Lower leg skin (tissue), 4 donors: ENCODE measurements at regions not wholly inside any gene's neighbourhood (a gene's known extent, or its start where the extent isn't known, plus 50 kb on each side); places are given as distances from the start of the nearest gene placed in this dataset.

Experiments used
- DNase-seq, 2 donors: peaks; one replicate each; pipeline ENCODE4 v3.0.0-alpha.2; 2019; ENCODE audit warnings: low spot score in 2 of 2
- H3K4me3 ChIP-seq: fragments of 200-600 bp; sonication (generic); 2 replicates; pipeline ENCODE4 v1.5.1; 2017; ENCODE audit warnings: mild to moderate bottlenecking, low read depth; ENCODE audit not compliant: poor library complexity, severe bottlenecking
- POLR2A ChIP-seq, 2 donors: fragments of 450-650 bp; IDR thresholded peaks; one replicate each; pipeline ENCODE4 v1.6.1; 2016 to 2017; ENCODE audit warnings: antibody characterized with exemption in 2 of 2, mild to moderate bottlenecking in 1 of 2, moderate library complexity in 1 of 2
- WGBS, 2 donors: methylation state at CpG; one replicate each; pipeline ENCODE4 v1.1.5; 2018; 5-methylcytosine and 5-hydroxymethylcytosine counted together
- intact Hi-C: fragments of 100-400 bp; cut with DNase I; formaldehyde crosslinking; loops from one replicate; pipeline ENCODE4 v1.15.0; 2023; ENCODE audit warnings: low total_unique reads
- TF ChIP-seq, protein P1 (sequence below), 3 donors: fragments of 450-650 bp; IDR thresholded peaks; one replicate each; pipeline ENCODE4 v1.5.1; 2016; ENCODE audit warnings: antibody characterized with exemption in 3 of 3, mild to moderate bottlenecking in 3 of 3, moderate library complexity in 2 of 3

DNA sequence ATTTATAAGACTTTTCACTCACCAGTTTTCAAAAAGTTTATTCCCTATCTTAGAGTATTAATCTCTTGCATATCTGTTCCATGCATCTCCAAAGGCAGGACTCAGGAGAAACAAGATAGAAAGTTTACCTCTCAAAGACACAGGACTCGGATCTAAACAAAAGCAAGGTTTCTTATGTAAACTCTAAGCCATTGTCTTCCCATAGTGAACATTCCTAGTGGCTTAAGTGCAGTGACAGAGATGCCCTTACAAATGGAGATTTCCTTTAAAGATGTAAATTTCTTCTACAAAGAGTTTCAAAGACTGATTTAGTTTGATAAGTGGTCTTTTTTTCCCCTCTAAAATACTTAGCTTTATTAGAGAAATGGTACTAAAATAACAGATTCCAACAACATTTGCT lies 209.8 kb downstream of the ACTR3B start:
- intact Hi-C loops: no loop called here
- no peak overlapping the region for H3K4me3 ChIP-seq
- no peak for TF ChIP-seq POLR2A (IDR thresholded peaks at IDR 0.05)
- TF ChIP-seq, protein P1, sequence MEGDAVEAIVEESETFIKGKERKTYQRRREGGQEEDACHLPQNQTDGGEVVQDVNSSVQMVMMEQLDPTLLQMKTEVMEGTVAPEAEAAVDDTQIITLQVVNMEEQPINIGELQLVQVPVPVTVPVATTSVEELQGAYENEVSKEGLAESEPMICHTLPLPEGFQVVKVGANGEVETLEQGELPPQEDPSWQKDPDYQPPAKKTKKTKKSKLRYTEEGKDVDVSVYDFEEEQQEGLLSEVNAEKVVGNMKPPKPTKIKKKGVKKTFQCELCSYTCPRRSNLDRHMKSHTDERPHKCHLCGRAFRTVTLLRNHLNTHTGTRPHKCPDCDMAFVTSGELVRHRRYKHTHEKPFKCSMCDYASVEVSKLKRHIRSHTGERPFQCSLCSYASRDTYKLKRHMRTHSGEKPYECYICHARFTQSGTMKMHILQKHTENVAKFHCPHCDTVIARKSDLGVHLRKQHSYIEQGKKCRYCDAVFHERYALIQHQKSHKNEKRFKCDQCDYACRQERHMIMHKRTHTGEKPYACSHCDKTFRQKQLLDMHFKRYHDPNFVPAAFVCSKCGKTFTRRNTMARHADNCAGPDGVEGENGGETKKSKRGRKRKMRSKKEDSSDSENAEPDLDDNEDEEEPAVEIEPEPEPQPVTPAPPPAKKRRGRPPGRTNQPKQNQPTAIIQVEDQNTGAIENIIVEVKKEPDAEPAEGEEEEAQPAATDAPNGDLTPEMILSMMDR (IDR thresholded peaks at IDR 0.05): no peak
- 64 to 79% methylated on average over 1 of the region's 1 CpG for WGBS, 2 donors
- DNase-seq: no peak

DNA sequence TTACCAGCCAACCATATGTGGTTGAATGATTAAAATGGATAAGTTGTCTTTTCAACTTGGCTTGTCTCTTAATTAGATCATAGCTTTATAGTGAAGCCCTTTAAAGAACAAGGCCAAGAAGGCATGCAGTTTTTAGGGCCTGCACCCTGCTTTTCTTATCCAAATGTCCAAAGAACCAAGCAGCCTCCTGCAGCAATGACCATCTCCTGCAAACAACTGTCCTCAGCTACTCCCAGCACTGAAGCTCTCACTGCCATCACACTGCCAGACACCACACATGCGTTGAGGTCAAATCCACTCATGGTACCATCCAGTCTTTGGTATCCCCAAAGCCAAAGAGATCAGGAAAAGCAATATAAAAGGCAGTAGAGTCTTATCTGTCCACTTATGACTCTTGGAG lies 210.3 kb downstream of the ACTR3B start:
- intact Hi-C loops: no loop called here
- no peak for DNase-seq
- whole genome bisulfite sequencing, 2 donors: 67 to 80% methylated on average over 1 of the region's 1 CpG
- no peak for TF ChIP-seq POLR2A (IDR thresholded peaks at IDR 0.05)
- TF ChIP-seq, protein P1 (IDR thresholded peaks at IDR 0.05): no peak
- no peak overlapping the region for H3K4me3 ChIP-seq

DNA sequence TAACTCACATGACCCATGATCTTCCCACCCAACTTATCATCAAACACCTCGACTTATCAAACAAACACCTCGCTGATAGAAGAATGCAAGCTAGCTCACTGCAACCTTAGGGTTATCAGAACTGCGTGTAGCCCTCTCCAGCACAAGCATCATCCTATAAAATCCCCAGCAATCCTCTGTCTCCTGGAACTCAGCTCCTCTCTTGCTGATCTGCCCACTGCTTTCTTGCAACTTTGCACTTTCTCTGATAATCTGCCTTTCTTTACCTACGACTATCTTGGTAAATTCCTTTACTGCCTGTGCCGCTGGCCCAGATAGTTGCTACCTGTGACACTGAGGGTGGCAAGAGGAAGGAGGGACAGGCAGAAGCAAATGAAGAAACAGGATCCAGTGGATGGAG lies 210.9 kb downstream of the ACTR3B start:
- 86 to 91% methylated on average over 5 of the region's 5 CpGs for WGBS, 2 donors
- no peak for DNase-seq
- TF ChIP-seq, protein P1 (IDR thresholded peaks at IDR 0.05): no peak
- no peak for TF ChIP-seq POLR2A (IDR thresholded peaks at IDR 0.05)
- no peak overlapping the region for H3K4me3 ChIP-seq
- intact Hi-C loops: no loop called here

DNA sequence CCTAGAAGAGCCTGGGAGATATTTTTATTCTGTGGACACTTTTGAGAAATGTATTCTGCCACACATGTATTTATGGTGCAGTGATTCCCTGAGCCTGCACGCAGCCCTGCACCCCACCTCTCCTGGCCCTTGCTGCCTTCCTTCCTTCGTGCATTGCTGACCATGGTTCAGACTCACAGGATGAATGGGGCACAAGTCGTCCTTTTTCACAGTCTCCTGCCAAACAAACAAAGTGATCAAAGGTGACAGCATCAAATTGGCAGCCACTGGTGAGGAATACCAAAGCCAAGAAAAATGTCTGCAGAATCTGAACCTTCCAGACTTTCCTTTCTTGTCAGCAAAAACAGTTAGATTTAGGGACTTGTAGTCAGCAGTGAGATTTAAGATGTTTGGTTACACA lies 215.0 kb downstream of the ACTR3B start:
- intact Hi-C loops: no loop called here
- no peak for DNase-seq
- no peak overlapping the region for H3K4me3 ChIP-seq
- no peak for TF ChIP-seq POLR2A (IDR thresholded peaks at IDR 0.05)
- TF ChIP-seq, protein P1 (IDR thresholded peaks at IDR 0.05): no peak
- 20 to 31% methylated on average over 3 of the region's 3 CpGs for WGBS, 2 donors

DNA sequence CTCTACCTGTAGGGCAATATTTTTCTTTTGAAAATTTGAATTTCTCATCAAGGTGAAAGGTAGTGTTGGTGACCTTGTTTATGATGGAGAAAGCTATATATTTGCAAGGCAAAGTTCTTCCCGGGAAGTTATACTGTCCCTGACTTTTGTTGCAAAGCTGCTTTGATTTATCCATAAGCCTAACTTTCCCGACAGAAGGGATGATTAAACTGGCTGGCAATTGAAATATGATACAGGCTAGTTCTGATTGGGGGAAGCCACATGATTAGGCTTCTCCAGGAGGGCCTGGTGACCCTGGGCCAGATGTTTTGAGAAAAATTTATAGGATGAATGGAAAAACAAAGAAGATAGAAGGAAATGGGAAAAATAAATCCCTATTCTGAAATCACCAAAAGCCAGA lies 215.5 kb downstream of the ACTR3B start:
- no peak for DNase-seq
- WGBS, 2 donors: 23 to 28% methylated on average over 2 of the region's 2 CpGs
- intact Hi-C loops: no loop called here
- TF ChIP-seq POLR2A (IDR thresholded peaks at IDR 0.05): no peak
- TF ChIP-seq, protein P1 (IDR thresholded peaks at IDR 0.05): no peak
- H3K4me3 ChIP-seq: no peak overlapping the region

DNA sequence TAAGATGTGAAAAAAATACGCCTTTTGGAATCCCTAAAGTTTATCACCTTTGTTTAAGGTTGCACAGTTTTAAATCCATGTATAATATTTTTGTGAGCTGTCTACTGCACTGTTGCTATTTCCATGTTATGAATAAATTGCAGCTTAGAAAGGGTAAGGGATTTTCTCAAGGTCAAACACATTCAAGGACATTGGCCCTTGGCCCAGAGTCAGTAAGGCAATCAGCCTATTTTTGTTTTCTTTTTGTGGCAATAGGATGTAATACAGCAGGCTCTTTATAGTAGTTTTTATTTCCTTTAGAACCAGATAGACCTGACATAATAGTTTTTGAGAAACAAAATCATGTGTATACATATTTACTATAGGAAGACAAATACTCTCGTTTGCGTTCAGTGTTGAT lies 219.8 kb downstream of the ACTR3B start:
- 76 to 81% methylated on average over 3 of the region's 3 CpGs for whole genome bisulfite sequencing, 2 donors
- intact Hi-C loops: no loop called here
- H3K4me3 ChIP-seq: no peak overlapping the region
- TF ChIP-seq, protein P1 (IDR thresholded peaks at IDR 0.05): no peak
- no peak for TF ChIP-seq POLR2A (IDR thresholded peaks at IDR 0.05)
- no peak for DNase-seq
